NB4 (cell line): ENCODE measurements at regions not wholly inside any gene's neighbourhood (a gene's known extent, or its start where the extent isn't known, plus 50 kb on each side); places are given as distances from the start of the nearest gene placed in this dataset.

Source experiments
- DNase-seq: peaks from one replicate; pipeline ENCODE4 v3.0.0; 2010; ENCODE audit warnings: low read depth
- H3K4me3 ChIP-seq: one replicate; pipeline ENCODE4 v1.5.1; 2011; ENCODE audit warnings: mild to moderate bottlenecking, low read depth, low read length, moderate library complexity
- MYC ChIP-seq: IDR thresholded peaks from 2 replicates; pipeline ENCODE4 v1.6.1; 2011; ENCODE audit warnings: low read depth, low read length
- POLR2A ChIP-seq: IDR thresholded peaks from 2 replicates; pipeline ENCODE4 v1.6.1; 2011; ENCODE audit warnings: mild to moderate bottlenecking; ENCODE audit not compliant: insufficient read length; ENCODE audit errors: extremely low read depth
- TF ChIP-seq, protein P1 (sequence below): IDR thresholded peaks from 2 replicates; pipeline ENCODE4 v1.6.1; 2011; ENCODE audit warnings: low read depth, low read length
- TF ChIP-seq, protein P2 (sequence below): IDR thresholded peaks from one replicate; pipeline ENCODE4 v1.5.1; 2012; ENCODE audit warnings: low read depth, low read length

DNA sequence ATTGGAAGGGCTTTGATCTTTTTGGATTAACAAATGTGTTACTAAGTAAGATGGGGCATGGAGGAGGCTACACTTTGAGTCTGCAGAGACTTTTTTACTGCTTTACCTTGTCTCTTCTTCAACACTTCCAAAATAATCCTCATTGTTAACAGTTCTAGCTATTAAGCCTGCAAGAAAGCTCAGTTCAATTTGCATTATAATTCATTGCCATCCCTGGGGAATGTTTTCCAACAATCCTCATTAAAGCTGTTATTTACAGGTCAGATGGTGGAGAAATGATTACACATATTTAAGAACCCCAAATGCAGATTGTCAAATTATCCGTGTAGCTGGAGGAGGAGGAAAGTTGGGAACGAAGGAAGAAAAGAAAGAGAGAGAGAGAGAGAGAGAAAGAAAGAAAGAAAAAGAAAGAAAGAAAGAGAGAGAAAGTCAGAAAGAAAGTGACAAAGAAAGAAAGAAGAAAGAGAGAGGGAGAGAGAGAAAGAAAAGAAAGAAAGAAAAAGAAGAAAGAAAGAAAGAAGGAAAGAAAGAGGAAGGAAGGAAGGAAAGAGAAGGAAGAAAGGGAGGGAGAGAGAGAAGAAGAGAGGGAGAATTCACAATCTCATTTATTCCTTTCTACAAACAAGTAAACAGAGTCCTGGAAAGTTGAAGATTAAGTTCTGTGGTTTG, 443.9 kb downstream of the INSC start:
- no peak overlapping the region for H3K4me3 ChIP-seq
- TF ChIP-seq, protein P1, sequence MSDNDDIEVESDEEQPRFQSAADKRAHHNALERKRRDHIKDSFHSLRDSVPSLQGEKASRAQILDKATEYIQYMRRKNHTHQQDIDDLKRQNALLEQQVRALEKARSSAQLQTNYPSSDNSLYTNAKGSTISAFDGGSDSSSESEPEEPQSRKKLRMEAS: no peak
- TF ChIP-seq POLR2A (no peak), MYC (no peak)
- TF ChIP-seq, protein P2, sequence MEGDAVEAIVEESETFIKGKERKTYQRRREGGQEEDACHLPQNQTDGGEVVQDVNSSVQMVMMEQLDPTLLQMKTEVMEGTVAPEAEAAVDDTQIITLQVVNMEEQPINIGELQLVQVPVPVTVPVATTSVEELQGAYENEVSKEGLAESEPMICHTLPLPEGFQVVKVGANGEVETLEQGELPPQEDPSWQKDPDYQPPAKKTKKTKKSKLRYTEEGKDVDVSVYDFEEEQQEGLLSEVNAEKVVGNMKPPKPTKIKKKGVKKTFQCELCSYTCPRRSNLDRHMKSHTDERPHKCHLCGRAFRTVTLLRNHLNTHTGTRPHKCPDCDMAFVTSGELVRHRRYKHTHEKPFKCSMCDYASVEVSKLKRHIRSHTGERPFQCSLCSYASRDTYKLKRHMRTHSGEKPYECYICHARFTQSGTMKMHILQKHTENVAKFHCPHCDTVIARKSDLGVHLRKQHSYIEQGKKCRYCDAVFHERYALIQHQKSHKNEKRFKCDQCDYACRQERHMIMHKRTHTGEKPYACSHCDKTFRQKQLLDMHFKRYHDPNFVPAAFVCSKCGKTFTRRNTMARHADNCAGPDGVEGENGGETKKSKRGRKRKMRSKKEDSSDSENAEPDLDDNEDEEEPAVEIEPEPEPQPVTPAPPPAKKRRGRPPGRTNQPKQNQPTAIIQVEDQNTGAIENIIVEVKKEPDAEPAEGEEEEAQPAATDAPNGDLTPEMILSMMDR: no peak
- DNase-seq: no peak

DNA sequence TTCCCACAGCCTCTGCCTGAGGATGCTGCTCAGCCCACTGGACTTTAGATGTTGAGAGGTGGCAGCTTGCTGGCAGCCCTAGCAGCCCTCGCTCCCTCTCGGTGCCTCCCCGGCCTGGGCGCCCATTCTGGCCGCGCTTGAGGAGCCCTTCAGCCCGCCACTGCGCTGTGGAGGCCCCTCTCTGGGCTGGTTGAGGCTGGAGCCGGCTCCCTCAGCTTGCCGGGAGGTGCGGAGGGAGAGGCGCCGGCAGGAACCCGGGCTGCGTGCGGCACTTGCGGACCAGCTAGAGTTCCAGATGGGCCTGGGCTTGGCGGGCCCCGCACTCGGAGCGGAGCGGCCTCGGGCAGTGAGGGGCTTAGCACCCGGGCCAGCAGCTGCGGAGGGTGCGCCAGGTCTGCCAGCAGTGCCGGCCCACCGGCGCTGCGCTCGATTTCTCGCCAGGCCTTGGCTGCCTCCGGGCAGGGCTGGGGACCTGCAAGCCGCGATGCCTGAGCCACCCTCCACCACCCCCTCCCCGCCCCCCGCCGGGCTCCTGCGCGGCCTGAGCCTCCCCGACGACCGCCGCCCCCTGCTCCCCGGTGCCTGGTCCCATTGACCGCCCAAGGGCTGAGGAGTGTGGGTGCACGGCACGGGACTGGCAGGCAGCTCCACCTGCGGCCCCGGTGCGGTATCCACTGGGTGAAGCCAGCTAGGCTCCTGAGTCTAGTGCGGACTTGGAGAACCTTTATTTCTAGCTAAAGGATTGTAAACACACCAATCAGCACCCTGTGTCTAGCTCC, 446.2 kb downstream of the INSC start:
- H3K4me3 ChIP-seq: no peak overlapping the region
- DNase-seq: no peak
- TF ChIP-seq, protein P1: no peak
- TF ChIP-seq MYC (no peak), POLR2A (no peak)
- TF ChIP-seq, protein P2: no peak

DNA sequence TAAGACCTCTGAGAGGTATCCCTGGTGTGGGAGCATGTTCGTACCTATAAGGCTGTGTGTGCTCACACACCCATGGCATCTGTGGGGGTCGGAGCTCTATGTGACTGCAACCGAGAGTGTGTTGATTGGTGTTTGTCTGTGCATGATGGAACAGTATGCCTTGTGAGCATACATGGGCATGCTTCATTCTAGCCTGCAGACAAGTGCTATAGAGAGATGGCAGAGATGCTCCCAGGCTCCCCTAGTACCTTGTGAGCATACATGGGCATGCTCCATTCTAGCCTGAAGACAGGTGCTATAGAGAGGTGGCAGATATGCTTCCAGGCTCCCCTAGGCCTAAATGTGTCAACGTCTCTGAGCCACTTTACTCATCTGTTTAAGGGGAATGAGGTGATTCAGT, 447.5 kb downstream of the INSC start:
- TF ChIP-seq, protein P2: no peak
- no peak for DNase-seq
- no peak overlapping the region for H3K4me3 ChIP-seq

DNA sequence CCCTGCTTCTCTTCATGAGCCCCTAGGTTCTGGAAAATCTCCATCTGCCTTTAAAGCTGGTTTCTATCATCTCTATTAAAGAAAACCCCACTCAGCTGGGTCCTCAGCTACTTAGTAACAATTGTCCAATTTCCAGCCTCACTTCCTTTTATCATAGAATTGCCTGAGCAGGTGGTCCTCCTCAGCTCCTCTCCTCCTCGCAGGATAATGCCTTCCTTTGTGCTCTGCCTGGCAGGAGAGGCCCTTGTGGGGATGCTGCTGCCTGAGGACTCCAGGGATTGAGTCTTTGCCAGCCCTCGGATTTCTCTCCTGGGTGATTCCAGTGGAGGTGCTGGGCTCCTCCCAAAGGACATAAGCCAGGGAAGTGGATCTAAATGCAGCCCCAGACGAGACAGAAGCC, 448.3 kb downstream of the INSC start:
- DNase-seq: no peak

DNA sequence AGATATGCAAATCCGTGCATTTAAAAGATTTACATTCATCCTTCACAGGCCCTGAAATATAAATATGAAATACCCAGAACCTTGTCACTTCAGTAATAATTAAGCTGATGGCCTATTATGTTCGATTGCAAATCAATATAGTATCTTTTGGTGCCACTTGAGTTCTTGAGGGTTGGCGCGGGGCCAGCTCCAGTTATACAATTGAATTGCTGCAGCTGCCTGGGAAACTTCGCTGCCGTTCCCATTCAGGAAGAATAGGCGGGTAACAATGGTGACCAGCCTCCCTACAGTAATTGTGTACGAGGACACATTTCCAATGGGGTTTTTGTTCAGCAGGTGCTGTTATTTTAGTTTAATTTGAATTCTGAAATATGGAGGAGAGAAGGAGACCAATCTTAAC, 451.2 kb downstream of the INSC start:
- TF ChIP-seq MYC: no peak
- no peak for TF ChIP-seq POLR2A
- TF ChIP-seq, protein P1: no peak
- TF ChIP-seq, protein P2: no peak
- no peak overlapping the region for H3K4me3 ChIP-seq
- DNase-seq: no peak

More for the DNA sequence above, 448.3 kb downstream of the INSC start:
- TF ChIP-seq MYC (no peak), POLR2A (no peak)
- TF ChIP-seq, protein P1: no peak
- TF ChIP-seq, protein P2: no peak
- H3K4me3 ChIP-seq: no peak overlapping the region
